DMS114 treated with DMSO at 0.1 percent for 48 hours (cell line): ENCODE measurements at regions not wholly inside any gene's neighbourhood (a gene's known extent, or its start where the extent isn't known, plus 50 kb on each side); places are given as distances from the start of the nearest gene placed in this dataset.

Experiments used
- DNase-seq: peaks from one replicate; lab custom pipeline; 2025; ENCODE audit not compliant: unreplicated experiment; lab: John Stamatoyannopoulos, UW

DNA sequence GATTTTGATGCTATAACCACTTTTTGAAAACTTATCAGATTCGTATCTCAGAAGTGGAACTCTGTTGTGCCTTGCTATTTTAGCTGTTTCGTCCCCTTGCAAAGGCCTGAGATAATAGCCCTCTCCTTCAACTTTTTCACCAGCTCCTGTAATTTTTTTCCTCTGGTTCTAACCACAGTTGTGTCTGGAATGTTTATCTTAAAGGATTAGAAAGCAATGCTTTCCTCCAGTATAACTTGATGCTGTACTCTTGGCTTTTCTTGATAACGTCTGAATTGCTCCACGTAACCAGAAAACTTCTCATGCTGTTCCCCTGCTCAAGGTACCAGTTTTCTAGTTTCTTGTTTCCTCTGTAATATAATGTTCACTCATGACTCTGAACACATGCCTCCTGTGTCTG, 209.4 kb downstream of the DTWD2 start:
- DNase-seq, result no peak

DNA sequence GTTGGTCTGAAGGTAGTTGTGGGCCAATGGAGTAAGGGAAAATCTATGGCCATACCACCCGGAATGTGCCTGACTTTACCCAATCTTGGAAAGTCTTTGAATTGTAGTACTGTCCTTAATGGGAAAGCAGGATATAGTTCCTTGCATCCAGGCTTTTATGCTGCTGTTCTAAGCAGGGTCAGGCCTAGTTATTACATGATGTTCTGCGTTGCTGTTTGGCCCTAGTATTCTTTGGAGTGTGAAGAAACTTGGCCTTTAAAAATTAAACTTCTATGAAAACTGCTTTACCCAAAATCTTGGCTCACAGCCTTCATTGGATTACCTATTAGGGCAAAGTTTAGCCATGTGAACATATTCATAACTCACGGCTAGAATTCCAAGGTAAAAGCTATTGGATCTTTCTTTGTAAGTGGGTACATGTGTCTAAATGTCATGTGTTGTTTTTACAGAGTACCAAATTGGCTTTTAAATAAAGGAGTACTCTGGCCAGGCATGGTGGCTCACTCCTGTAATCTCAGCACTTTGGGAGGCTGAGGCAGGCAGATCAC, 211.1 kb downstream of the DTWD2 start:
- no peak for DNase-seq

DNA sequence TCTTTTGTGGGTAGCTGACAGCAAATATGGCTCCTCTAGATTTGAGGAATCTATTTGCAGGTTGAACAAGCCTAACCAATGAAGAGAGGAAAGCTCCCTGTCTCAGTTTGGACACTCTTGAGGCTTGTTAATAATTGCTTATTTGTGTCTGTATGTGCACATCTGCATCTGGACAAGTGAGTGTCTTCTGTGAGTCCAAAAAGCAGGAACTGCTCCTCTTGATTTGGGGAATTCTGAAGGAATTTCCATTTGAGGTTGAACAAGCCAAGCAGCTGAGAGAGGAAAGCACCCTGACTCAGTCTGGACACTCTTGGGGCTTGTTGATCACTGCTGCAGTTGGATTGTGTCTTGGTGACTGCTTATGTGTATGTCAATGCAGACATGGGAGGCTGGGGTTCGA, 211.6 kb downstream of the DTWD2 start:
- DNase-seq, result no peak

DNA sequence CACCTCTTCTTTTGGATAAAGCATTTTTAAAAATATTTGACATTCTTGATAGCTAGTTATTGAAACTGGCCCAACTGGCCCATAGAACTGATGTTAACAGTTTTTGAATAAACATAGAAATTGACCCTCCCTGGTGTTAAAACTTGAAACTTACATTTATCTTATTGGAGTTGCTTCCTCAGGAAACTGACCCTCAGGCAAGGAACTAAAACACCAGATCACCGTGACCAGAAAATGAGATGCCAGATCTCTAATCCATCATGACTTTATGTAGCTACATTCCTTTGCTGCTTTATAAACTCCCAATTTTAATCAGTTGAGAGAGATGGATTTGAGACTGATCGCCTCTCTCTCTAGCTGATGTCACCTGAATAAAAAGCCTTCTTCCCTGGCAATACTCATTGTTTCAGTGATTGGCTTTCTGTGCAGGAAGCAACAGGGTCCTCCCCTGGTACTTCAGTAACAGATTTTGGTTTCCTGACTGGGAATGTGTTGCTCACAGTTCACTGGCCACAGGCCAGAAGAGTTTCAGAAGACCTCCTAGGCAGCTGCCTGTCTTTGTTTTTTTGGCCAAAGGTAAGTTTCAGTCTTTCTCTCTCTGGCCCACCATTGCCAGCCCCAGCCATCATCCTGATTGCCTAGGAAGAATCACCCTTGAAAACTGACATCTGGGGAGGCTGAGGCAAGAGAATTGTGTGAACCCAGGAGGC, 212.4 kb downstream of the DTWD2 start:
- no peak for DNase-seq

DNA sequence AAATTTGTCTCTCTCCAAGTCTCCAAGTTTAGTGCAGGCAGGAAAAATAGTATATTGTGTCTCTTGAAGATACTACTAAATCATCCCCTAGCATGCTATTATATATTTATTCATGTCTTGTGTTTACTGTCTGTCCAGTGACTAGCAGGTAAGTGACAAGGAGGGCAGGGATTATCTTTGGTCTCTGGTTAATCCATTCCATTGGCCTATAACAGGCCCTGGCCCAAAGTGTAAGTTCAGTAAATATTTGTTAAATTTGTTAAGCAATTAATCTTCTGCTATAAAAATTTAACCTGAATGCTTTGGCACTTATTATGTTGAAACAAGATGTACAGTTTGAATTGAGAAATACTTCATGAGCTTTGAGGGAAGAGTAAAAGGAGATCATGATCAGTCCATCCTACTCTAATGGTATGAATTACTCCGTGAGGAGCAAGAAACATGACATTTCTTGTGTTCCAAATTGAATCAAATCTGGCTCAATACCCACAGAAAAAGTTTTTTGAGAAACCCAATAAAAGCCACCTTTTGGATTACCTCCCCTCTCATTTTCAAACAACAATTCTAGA, 219.7 kb downstream of the DTWD2 start:
- DNase-seq, result no peak

DNA sequence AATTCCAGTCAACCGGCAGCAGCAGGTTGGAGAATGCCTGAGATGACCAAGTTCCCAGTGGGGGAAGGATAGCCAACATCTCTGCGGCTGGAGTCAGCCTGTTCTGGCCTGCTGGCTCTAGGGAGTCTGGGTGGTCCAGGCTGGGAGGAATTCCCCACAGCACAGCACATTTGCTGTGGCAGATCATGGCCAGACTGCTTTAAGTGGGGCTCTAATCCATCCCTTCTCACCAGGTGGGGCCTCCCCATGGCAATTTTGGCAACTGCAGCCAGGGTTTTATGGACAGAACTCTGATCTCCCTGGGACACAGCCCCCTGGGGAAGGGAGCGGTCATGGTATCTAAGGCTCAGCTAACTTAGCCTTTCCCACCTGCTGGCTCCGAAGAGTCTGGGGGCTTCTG, 226.1 kb downstream of the DTWD2 start:
- DNase-seq, result no peak

DNA sequence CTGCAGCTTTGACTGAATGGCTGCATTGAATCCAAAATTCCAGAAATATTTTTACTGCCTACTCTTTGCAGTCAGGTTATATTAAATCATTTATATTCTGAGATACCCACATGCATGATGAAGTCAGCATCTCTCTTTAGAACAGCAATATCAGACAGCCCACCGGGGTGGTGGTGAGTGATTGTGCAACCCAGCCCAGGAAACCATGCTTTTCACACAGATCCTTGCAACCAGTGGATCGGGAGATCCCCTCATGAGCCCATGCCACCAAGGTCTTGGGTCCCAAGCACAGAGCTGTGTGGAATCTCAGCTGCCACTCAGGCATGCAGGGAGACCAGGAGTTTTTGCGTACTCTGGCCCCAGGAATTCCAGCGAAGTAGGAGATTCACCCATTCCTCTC, 226.5 kb downstream of the DTWD2 start:
- no peak for DNase-seq

DNA sequence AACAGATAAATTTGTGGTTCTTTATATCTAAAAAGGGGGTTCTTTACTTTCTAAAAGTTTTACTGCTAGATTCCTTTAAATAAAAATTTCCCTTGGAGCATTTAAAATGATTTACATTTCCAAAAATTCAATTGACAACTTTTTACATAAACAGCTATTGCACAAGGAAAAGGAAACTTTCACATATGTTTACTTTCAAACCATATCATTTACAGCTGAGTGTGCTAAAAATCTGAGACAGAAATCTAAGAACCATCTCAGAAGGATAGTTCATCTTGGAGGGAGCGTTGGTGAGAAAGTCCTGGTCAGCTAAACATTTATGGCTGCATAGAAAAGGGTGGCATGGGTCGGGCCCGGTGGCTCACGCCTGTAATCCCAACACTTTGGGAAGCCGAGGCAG, 235.4 kb downstream of the DTWD2 start:
- DNase-seq, result no peak

DNA sequence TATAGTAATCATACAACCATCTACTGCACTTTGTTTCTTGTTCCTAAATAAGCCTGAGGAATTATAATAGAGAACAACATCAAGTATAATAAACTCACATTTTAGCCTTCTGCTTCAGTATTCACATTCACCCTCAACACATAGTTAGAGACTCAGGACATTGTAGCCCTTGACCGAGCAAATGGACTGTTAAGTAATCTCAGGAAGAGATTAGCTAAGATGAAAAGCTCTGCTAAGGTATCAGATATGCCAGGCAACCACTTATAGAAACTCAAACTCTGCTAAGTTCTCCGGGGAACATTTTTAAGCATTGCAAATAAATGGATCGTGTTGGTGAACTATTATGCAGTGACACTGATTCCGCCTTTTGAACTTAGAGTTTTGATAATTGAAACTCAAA, 252.0 kb downstream of the DTWD2 start:
- no peak for DNase-seq

DNA sequence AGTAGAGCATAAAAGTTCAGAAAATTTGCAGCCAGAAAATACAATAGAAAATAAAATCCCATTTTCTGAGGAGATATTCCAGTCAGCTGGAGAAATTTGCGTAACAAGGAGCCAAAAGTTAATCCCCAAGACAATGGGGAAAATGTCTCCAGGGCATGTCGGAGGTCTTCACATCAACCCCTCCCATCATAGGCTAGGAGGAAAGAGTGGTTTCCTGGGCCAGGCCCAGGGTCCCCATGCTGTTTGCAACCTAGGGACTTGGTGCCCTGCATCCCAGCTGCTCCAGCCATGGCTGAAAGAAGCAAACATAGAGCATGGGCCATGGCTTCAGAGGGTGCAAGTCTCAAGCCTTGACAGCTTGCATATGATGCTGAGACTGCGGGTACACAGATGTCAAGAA, 255.0 kb downstream of the DTWD2 start:
- DNase-seq, result no peak

DNA sequence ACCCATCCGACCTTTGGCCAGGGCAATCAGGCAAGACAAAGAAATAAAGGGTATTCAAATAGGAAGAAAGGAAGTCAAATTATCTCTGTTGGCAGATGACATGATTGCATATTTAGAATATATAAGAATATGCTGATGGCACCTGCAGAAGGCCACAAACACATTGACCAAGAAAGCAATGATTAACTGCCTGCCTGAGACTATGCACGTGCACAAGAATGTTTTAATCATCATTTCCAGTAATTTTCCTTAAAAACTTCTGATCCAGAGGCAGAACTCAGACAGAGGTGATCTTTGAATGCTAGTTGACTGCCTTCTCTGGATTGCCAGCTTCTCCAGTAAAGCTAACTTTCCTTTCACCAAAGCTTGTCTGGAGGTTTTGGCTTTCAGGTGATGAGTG, 260.2 kb downstream of the DTWD2 start:
- no peak for DNase-seq

DNA sequence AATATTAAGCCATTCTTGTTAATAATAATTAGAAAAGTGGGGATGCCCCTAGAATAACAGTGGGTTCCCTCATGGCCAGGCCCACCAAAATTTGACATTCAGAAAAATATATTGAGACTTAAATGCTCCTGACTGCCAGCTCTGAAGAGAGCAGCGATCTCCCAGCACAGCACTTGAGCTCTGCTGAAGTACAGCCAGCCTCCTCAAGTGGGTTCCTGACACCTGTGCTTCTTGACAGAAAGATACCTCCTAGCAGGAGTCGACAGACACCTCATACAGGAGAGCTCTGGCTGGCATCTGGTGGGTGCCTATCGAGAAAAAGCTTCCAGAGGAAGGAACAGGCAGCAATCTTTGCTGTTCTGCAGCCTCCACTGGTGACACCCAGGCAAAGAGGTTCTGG, 261.5 kb downstream of the DTWD2 start:
- DNase-seq, result no peak

DNA sequence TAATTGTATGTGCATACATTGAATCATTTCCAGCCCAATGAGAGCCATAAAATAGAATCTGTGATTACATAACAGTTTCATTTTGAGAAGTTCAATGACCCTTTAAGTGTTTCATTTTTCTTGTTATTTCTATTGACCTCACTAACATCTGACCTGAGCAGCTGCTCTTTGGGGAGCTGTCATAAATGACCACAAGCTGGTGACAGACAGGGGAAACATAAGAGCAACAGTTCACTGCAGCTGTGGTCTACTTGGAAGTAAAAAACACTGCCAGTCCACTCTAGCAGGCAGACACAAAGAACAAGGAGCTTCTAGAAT, 265.4 kb downstream of the DTWD2 start:
- DNase-seq, result no peak

DNA sequence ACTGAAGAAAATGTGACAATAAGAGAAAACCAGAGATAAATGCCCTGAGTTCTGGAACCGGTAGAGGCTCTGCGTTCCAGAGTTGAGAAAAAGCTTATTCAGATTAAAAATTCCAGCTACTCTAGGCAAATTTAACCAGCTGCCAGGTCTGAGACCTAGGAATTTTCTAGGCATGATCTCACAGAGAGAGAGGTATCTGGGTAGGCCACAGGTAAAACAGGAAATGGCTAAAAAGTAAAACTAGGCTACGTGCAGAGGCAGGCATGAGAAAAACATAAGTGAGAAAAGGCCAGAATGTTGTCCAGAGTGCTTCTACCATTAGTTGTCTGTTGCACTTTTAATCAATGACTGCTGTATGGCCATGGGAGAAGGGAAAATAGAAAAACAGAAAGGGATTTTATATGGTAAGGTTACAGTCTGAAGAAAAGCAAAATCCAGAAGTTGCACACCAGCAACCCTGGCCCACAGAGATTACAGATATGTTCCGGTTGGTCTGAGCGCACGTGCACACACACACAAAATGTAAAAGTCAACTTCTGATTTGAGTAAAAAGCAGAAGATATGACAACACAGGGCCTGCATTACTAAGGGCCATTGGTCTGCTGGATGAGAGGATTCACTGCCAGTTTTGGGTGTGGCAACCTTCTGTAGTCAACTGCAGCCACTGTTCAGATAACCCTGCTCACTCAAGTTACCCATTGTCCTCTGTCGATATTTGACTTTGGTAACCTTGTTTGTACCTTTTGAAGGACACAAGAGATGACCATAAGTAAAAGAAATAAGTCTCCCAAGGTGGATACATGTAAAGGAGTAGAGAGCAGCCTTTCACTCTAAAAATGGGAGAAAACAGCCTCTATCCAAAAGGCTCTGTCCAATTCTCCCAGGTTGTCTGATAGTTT, 266.0 kb downstream of the DTWD2 start:
- DNase-seq, result no peak

DNA sequence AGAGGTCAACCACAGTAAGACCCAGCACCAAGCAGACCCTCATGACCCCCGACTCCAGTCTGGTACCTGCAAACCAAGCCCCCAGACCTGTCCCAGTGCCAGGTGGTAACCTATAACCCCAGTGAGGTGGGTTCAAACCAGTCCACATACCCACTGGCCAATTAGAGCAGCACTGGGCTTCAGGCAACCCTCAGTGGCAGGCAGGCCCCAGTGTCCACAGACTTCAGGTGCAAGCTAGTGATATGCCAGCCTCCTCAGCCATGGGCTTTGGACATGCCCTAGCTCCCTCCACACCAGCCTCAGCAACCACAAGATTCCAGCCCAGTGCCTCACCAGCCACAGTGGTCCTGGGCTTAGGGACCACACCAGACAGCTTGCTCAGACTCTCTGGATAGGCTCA, 276.6 kb downstream of the DTWD2 start:
- DNase-seq, result no peak

DNA sequence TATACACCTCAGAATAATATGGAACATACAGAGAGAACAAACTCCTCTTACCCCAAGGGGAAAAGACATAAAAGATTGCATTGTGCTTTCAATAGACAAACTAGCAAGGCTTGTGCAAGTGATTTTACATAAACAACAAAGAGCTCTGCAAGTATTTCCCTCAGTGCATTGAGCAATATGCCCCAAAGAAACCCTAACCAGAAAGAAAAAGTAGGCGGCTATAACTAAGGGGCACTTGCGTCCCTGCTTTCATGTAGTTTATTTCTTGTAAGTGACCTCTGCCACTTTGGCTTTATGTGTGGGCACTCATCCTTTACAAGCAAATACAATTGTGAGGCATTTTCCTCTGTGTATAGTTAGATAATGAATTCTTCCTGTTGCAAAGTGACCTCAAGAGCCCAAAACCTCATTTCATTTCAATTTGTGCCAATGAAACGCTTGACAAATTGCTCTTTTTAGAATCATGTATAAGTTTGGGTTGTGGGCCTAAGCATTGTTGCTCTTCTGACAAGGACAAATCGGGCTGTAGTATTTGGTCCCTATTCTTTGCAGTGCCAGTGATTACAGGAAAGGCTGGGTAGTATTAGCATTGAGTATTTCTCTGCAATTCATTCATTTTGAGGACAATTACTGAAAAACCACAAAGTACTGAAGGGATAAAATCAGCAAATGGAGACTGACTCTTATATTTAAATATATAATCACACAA, 282.2 kb downstream of the DTWD2 start:
- no peak for DNase-seq

DNA sequence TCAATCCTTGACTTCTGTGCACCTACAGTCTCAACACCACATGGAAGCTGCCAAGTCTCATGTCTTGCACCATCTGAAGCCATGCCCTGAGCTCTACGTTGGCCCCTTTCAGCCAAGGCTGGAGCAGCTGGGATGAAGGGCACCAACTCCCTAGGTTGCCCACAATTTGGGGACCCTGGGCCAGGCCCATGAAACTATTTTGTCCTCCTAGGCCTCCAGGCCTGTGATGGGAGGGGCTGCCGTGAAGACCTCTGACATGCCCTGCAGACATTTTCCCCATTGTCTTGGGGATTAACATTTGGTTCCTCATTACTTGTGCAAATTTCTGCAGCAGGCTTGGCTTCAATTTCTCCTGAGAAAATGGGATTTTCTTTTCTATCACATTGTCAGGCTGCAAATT, 285.1 kb downstream of the DTWD2 start:
- no peak for DNase-seq

DNA sequence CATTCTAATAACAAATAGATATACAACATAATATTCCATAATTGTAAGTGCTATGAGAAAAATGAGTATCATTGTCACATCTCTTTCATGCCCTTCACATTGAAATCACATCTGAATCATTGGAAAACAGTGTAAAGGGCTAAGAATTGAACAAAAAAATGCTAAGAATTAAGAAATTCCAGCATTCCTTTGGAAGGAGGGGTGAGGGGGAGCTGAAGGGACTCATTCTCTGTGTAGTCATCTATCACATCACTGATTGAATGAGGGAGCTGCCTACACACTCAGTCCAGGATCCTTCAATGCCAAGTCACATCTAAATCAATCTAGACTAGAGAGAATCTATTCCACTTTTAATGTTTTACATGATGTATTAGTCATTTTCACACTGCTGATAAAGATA, 286.6 kb downstream of the DTWD2 start:
- DNase-seq, result no peak

DNA sequence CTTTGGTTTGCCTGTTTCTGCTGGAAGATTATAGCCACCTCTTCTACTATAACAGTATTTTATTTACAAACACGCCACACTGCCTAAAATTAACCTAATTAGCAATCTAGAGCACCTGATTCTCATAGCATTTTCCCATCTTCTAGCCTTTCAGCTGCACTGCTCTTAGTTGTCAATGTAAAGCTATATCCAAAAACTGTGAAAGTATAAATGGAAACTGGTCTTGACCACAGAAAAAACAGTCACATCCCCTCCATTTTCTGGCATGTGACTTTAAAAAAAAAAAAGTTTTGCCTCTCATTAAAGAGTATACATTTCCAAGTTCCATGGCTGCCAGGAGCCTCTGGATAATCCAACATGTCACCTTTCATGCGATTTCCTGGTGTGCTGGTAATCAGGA, 287.8 kb downstream of the DTWD2 start:
- no peak for DNase-seq

DNA sequence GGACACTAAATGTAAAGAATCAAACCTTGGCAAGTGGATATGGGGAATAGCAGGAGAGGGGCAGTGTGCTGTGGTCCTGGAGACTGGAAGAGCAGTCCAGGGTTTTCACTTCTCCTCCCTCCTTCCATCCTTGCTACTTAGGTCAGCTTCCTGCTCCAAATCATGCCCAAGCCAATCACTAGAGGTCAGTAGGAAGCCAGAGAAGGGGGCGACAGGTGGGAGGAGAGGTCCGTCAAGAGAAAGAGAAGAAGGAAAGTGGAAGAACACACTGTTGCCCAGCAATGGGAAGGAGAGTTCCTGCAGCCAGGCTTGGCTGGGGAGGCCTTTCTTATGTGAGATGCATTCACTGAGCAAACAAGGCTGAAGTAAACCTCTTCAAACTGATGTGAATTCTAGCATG, 289.6 kb downstream of the DTWD2 start:
- DNase-seq, result no peak

DNA sequence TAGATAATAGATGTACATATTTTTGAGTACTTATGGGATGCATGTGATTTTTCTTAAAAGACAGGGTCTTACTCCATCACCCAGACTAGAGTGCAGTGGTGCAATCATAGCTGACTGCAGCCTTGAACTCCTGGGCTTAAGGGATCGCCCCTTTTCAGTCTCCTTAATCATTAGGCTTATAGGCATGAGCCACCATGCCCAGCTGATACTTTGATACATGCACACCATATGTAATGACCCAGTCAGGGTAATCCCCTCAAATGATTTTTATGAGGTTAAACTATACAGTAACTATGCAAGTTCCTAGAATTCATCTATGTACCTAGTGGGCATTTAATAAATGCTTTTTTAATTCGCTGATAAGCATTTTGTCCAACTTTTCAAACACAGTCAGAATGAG, 292.3 kb downstream of the DTWD2 start:
- DNase-seq, result no peak
